Peyer's patch (tissue), 4 donors: ENCODE measurements at regions not wholly inside any gene's neighbourhood (a gene's known extent, or its start where the extent isn't known, plus 50 kb on each side); places are given as distances from the start of the nearest gene placed in this dataset.

Source experiments
- CTCF ChIP-seq, 6 experiments: fragments of 450-650 bp in 4 of 6; fragments of 200-600 bp in 2 of 6; sonication (generic) in 1 of 6; IDR thresholded peaks; one replicate each; pipeline ENCODE4 v1.5.1; 2017 to 2019; ENCODE audit warnings: antibody characterized with exemption in 6 of 6, mild to moderate bottlenecking in 3 of 6, moderate library complexity in 1 of 6
- POLR2A ChIP-seq, 2 donors: fragments of 450-650 bp; IDR thresholded peaks; one replicate each; pipeline ENCODE4 v1.5.1; 2017; ENCODE audit warnings: antibody characterized with exemption in 2 of 2, mild to moderate bottlenecking in 2 of 2, moderate library complexity in 2 of 2

DNA sequence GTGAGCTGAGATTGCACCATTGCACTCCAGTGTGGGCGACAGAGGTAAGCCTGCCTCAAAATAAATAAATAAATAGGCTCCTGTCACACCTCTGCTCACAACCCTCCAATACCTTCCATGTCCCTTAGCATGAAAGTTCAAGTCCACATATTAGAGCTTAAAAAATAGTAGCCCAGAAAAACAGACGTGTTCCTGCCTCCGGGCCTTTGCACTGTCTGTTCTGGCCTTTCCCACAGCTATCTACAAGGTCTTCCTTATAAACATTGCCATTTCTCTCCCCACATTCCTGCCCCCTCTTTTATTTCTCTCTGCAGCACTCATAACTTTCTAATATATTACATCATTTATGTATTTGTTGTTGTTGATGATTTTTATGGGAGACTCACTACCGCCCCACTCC, 85.6 kb upstream of the CASZ1 start:
- TF ChIP-seq CTCF (IDR thresholded peaks at IDR 0.05), result no peak
- TF ChIP-seq POLR2A (IDR thresholded peaks at IDR 0.05), result no peak
